ENCODE measurements at regions not wholly inside any gene's neighbourhood (a gene's known extent, or its start where the extent isn't known, plus 50 kb on each side); places are given as distances from the start of the nearest gene placed in this dataset.
"Not testable (repeated sequence)": the region's sequence is repeated elsewhere in the genome, so short reads cannot be mapped to it uniquely, and the experiment has no call there.

GRCh38 chr17:71809537-71809936, 311.3 kb upstream of the SOX9 start:
- H3K9me3 ChIP-seq (ENCODE audit: low read depth, low read length), result no peaks in the 10 kb centered on the region
- no peak for DNase-seq (ENCODE audit: low read depth, low spot score)
- no peaks in the 10 kb centered on the region for H3K36me3 ChIP-seq (ENCODE audit: insufficient read depth, low read length)
- TF ChIP-seq EZH2 (IDR thresholded peaks at IDR 0.05) (no peak), POLR2AphosphoS5 (IDR thresholded peaks at IDR 0.05; ENCODE audit: borderline replicate concordance, low read depth, low read length) (no peak), FOXP2 (optimal IDR thresholded peaks at IDR 0.05; ENCODE audit: control extremely low read depth, extremely low read length, insufficient read depth) (no peak)
- H3K4me3 ChIP-seq, result no peak overlapping the region
- H3K27ac ChIP-seq, result no peak overlapping the region
- no peak overlapping the region for H3K9ac ChIP-seq (ENCODE audit: insufficient read length)

DNA sequence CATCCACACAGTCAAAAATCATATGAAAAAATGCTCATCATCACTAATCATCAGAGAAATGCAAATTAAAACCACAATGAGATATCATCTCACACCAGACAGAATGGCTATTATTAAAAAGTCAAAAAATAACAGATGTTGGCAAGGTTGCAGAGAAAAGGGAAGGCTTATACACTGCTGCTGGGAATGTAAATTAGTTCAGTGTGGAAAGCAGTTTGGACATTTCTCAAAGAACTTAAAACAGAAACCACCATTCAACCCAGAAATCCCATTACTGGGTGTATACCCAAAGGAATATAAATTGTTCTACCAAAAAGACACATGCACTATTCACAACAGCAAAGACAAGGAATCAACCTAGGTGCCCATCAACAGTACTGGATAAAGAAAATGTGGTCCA, 307.0 kb upstream of the SOX9 start:
- DNase-seq (ENCODE audit: low read depth, low spot score); H3K36me3 ChIP-seq (ENCODE audit: insufficient read depth, low read length); H3K9ac ChIP-seq (ENCODE audit: insufficient read length); H3K9me3 ChIP-seq (ENCODE audit: low read depth, low read length); H3K27ac ChIP-seq; H3K4me3 ChIP-seq: not testable (repeated sequence)

DNA sequence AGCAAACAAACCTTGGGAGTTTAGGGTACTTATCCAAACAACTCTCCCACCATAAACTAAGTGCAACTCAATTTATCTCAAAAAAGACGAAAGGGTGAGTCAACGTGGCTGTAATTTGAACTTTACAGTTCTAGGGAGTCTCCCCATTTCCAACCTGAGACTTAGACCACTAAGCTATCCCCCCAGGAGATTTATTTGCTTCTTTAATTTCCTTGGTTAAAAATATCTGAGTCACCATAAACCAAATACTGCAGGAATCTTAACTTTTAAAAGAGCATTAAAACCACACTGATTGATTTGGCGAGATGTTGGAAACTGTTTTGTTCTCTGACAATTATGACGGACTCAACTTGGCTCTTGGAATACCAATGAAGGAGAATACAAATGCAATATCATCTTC, 299.3 kb upstream of the SOX9 start:
- TF ChIP-seq FOXP2 (optimal IDR thresholded peaks at IDR 0.05; ENCODE audit: control extremely low read depth, extremely low read length, insufficient read depth) (no peak), POLR2AphosphoS5 (IDR thresholded peaks at IDR 0.05; ENCODE audit: borderline replicate concordance, low read depth, low read length) (no peak), EZH2 (IDR thresholded peaks at IDR 0.05) (no peak)

DNA sequence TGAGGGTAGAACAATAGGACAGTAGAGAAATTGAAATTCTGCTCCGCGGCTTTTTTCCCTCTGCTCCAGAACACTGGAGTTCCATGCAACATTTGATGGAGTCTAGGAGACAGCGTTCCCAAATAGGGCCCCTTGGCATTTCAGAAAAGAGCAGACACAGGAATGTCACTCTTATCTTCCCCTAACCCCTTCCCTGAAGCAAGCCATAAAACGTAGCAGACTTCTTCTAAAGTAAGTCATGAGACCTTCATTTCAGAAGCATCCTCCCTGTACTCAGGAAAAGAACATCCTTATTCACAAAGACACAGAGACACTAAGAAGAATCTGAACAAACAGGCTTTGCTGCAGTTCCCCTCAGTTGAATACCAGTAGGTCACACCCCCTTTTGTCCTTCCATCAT, 296.1 kb upstream of the SOX9 start:
- DNase-seq (ENCODE audit: low read depth, low spot score), result no peak
- Histone ChIP-seq H3K36me3 (ENCODE audit: insufficient read depth, low read length) (no peaks in the 10 kb centered on the region), H3K9ac (ENCODE audit: insufficient read length) (no peak overlapping the region), H3K9me3 (ENCODE audit: low read depth, low read length) (no peaks in the 10 kb centered on the region), H3K27ac (no peak overlapping the region), H3K4me3 (no peak overlapping the region)
- TF ChIP-seq POLR2AphosphoS5 (IDR thresholded peaks at IDR 0.05; ENCODE audit: borderline replicate concordance, low read depth, low read length) (no peak), FOXP2 (optimal IDR thresholded peaks at IDR 0.05; ENCODE audit: control extremely low read depth, extremely low read length, insufficient read depth) (no peak), EZH2 (IDR thresholded peaks at IDR 0.05) (no peak)

More for the DNA sequence above, 299.3 kb upstream of the SOX9 start:
- H3K4me3 ChIP-seq, result no peak overlapping the region
- DNase-seq (ENCODE audit: low read depth, low spot score), result no peak
- H3K9ac ChIP-seq (ENCODE audit: insufficient read length), result no peak overlapping the region
- no peaks in the 10 kb centered on the region for H3K9me3 ChIP-seq (ENCODE audit: low read depth, low read length)
- H3K36me3 ChIP-seq (ENCODE audit: insufficient read depth, low read length), result no peaks in the 10 kb centered on the region
- no peak overlapping the region for H3K27ac ChIP-seq

DNA sequence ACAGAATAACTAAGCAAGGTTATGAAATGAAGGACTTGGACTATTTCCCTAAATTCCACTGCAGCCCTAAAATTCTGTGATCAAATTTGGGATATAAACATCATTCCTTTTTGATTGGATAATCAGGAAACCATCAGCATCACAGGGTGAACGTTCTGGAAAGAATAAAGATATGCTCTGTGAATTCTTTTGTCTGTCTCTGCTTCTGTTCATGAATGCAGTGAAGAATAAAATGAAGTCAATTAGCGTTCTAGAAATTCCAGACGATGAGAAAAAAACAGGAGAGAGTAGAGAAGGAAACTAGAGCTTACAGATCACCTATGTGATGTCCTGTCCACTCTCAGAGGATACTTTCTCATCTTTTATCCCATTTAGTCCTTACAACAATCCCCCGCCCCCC, 295.1 kb upstream of the SOX9 start:
- no peak for TF ChIP-seq POLR2AphosphoS5 (IDR thresholded peaks at IDR 0.05; ENCODE audit: borderline replicate concordance, low read depth, low read length)
- TF ChIP-seq FOXP2 (optimal IDR thresholded peaks at IDR 0.05; ENCODE audit: control extremely low read depth, extremely low read length, insufficient read depth), result no peak
- TF ChIP-seq EZH2 (IDR thresholded peaks at IDR 0.05), result no peak
- H3K27ac ChIP-seq, result no peak overlapping the region
- no peak overlapping the region for H3K4me3 ChIP-seq
- no peak for DNase-seq (ENCODE audit: low read depth, low spot score)
- H3K9me3 ChIP-seq (ENCODE audit: low read depth, low read length), result no peaks in the 10 kb centered on the region
- H3K9ac ChIP-seq (ENCODE audit: insufficient read length), result no peak overlapping the region
- no peaks in the 10 kb centered on the region for H3K36me3 ChIP-seq (ENCODE audit: insufficient read depth, low read length)

- DNase-seq (ENCODE audit: low read depth, low spot score), result peak; percentile 78
- H3K9ac ChIP-seq (ENCODE audit: insufficient read length), result no peak overlapping the region
- TF ChIP-seq EZH2 (IDR thresholded peaks at IDR 0.05) (no peak), POLR2AphosphoS5 (IDR thresholded peaks at IDR 0.05; ENCODE audit: borderline replicate concordance, low read depth, low read length) (peak; percentile 14; the same call in 1 of the 2 replicates), FOXP2 (optimal IDR thresholded peaks at IDR 0.05; ENCODE audit: control extremely low read depth, extremely low read length, insufficient read depth) (peak; percentile 40)
Observed at GRCh38 chr17:71828182-71828596, 292.6 kb upstream of the SOX9 start.

DNA sequence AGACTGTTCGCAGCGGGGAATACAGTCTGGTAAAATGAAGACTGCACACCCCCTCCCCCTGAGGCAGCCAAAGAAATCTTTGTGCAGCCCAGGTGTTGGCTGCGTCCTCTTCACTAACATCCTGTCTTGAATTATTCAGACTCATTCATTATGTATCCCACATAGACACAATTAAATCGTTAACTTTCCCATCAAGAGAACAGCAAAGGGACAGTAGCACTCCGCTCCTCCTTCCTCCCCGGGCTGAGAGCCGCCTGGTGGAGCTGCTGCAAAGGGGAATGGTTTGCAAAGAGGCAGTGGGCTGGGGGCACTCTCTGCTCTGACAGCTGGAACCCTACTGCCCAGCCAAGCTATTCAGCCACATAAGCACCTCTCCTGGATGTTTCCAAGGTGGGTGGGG, 290.0 kb upstream of the SOX9 start:
- Histone ChIP-seq H3K36me3 (ENCODE audit: insufficient read depth, low read length) (no peaks in the 10 kb centered on the region), H3K4me3 (no peak overlapping the region), H3K9ac (ENCODE audit: insufficient read length) (no peak overlapping the region), H3K27ac (no peak overlapping the region), H3K9me3 (ENCODE audit: low read depth, low read length) (no peaks in the 10 kb centered on the region)
- no peak for TF ChIP-seq POLR2AphosphoS5 (IDR thresholded peaks at IDR 0.05; ENCODE audit: borderline replicate concordance, low read depth, low read length)
- no peak for TF ChIP-seq EZH2 (IDR thresholded peaks at IDR 0.05)
- TF ChIP-seq FOXP2 (optimal IDR thresholded peaks at IDR 0.05; ENCODE audit: control extremely low read depth, extremely low read length, insufficient read depth), result no peak
- DNase-seq (ENCODE audit: low read depth, low spot score), result no peak

More at GRCh38 chr17:71828182-71828596, 292.6 kb upstream of the SOX9 start:
- Histone ChIP-seq H3K27ac (no peak overlapping the region), H3K4me3 (no peak overlapping the region), H3K36me3 (ENCODE audit: insufficient read depth, low read length) (no peaks in the 10 kb centered on the region), H3K9me3 (ENCODE audit: low read depth, low read length) (no peaks in the 10 kb centered on the region)

GRCh38 chr17:71842986-71843385, 277.8 kb upstream of the SOX9 start:
- DNase-seq (ENCODE audit: low read depth, low spot score), result no peak
- no peak overlapping the region for H3K4me3 ChIP-seq
- H3K9ac ChIP-seq (ENCODE audit: insufficient read length), result no peak overlapping the region
- no peaks in the 10 kb centered on the region for H3K9me3 ChIP-seq (ENCODE audit: low read depth, low read length)
- H3K36me3 ChIP-seq (ENCODE audit: insufficient read depth, low read length), result no peaks in the 10 kb centered on the region
- no peak overlapping the region for H3K27ac ChIP-seq
- TF ChIP-seq POLR2AphosphoS5 (IDR thresholded peaks at IDR 0.05; ENCODE audit: borderline replicate concordance, low read depth, low read length), result no peak
- no peak for TF ChIP-seq FOXP2 (optimal IDR thresholded peaks at IDR 0.05; ENCODE audit: control extremely low read depth, extremely low read length, insufficient read depth)
- TF ChIP-seq EZH2 (IDR thresholded peaks at IDR 0.05), result no peak

- Histone ChIP-seq H3K36me3 (ENCODE audit: insufficient read depth, low read length) (no peaks in the 10 kb centered on the region), H3K27ac (no peak overlapping the region), H3K9me3 (ENCODE audit: low read depth, low read length) (no peaks in the 10 kb centered on the region), H3K4me3 (no peak overlapping the region), H3K9ac (ENCODE audit: insufficient read length) (no peak overlapping the region)
- no peak for DNase-seq (ENCODE audit: low read depth, low spot score)
- no peak for TF ChIP-seq POLR2AphosphoS5 (IDR thresholded peaks at IDR 0.05; ENCODE audit: borderline replicate concordance, low read depth, low read length)
- TF ChIP-seq EZH2 (IDR thresholded peaks at IDR 0.05), result no peak
- no peak for TF ChIP-seq FOXP2 (optimal IDR thresholded peaks at IDR 0.05; ENCODE audit: control extremely low read depth, extremely low read length, insufficient read depth)
Observed at GRCh38 chr17:71845337-71845736, 275.5 kb upstream of the SOX9 start.
